Neuronal stem cell (in vitro differentiated cells): ENCODE measurements at regions not wholly inside any gene's neighbourhood (a gene's known extent, or its start where the extent isn't known, plus 50 kb on each side); places are given as distances from the start of the nearest gene placed in this dataset.

Experiments
- DNase-seq: peaks from one replicate; pipeline ENCODE4 v3.0.0-alpha.2; 2013; ENCODE audit warnings: low spot score
- H2AFZ ChIP-seq: one replicate; pipeline ENCODE4 v1.6.1; 2013; ENCODE audit warnings: mild to moderate bottlenecking, low read length, inconsistent platforms
- H2AK5ac ChIP-seq: 2 replicates; pipeline ENCODE4 v1.6.1; 2013; ENCODE audit warnings: low read depth, mild to moderate bottlenecking, inconsistent platforms, low read length, moderate library complexity, mixed read lengths
- H2BK120ac ChIP-seq: 2 replicates; pipeline ENCODE4 v1.6.1; 2013; ENCODE audit warnings: low read depth, mild to moderate bottlenecking, inconsistent platforms, low read length, moderate library complexity, mixed read lengths
- H2BK12ac ChIP-seq: one replicate; pipeline ENCODE4 v1.6.1; 2013; ENCODE audit warnings: low read length, inconsistent platforms
- H2BK15ac ChIP-seq: 2 replicates; pipeline ENCODE4 v1.6.1; 2013; ENCODE audit warnings: mild to moderate bottlenecking, low read length, inconsistent platforms, mixed read lengths
- H2BK5ac ChIP-seq: one replicate; pipeline ENCODE4 v1.6.1; 2013; ENCODE audit warnings: inconsistent platforms, mild to moderate bottlenecking, low read length, moderate library complexity
- H3K14ac ChIP-seq: one replicate; pipeline ENCODE4 v1.6.1; 2013; ENCODE audit warnings: low read length, inconsistent platforms
- H3K18ac ChIP-seq: 2 replicates; pipeline ENCODE4 v1.6.1; 2013; ENCODE audit warnings: low read length, inconsistent platforms
- H3K23ac ChIP-seq: 2 replicates; pipeline ENCODE4 v1.6.1; 2013; ENCODE audit warnings: low read depth, mild to moderate bottlenecking, mixed read lengths, low read length, inconsistent platforms; ENCODE audit not compliant: poor library complexity
- H3K27ac ChIP-seq: replicated peaks from 3 replicates; pipeline ENCODE4 v1.5.1; 2013; ENCODE audit warnings: low read length, inconsistent platforms
- H3K27me3 ChIP-seq, 3 experiments: 2 replicates each; pipeline ENCODE4 v1.6.1; 2013; ENCODE audit warnings: low read length in 3 of 3, mild to moderate bottlenecking in 2 of 3, inconsistent platforms in 1 of 3, low read depth in 1 of 3, mixed read lengths in 1 of 3, moderate library complexity in 1 of 3; ENCODE audit not compliant: control insufficient read depth in 3 of 3, insufficient read depth in 3 of 3
- H3K36me3 ChIP-seq, 2 donors: replicated peaks in 1 of 2; 2 replicates each; pipeline ENCODE4 v1.6.1; 2013; ENCODE audit warnings: low read length in 2 of 2; ENCODE audit not compliant: control insufficient read depth in 2 of 2, insufficient read depth in 2 of 2
- H3K4ac ChIP-seq: 2 replicates; pipeline ENCODE4 v1.6.1; 2013; ENCODE audit warnings: inconsistent platforms, mild to moderate bottlenecking, low read length, moderate library complexity
- H3K4me1 ChIP-seq, 2 donors: 1 replicate in 1 of 2; 2 replicates in 1 of 2; pipeline ENCODE4 v1.6.1; 2013; ENCODE audit warnings: low read length in 2 of 2, low read depth in 1 of 2; ENCODE audit not compliant: control insufficient read depth in 2 of 2, insufficient read depth in 1 of 2
- H3K4me2 ChIP-seq: one replicate; pipeline ENCODE4 v1.6.1; 2013; ENCODE audit warnings: mild to moderate bottlenecking, low read length, inconsistent platforms; ENCODE audit not compliant: insufficient read depth, poor library complexity, severe bottlenecking
- H3K4me3 ChIP-seq, 2 donors: 2 replicates each; pipeline ENCODE4 v1.5.1; 2013; ENCODE audit warnings: low read length in 2 of 2, mild to moderate bottlenecking in 2 of 2, inconsistent platforms in 1 of 2, moderate library complexity in 1 of 2
- H3K79me1 ChIP-seq: one replicate; pipeline ENCODE4 v1.6.1; 2013; ENCODE audit warnings: low read depth, mild to moderate bottlenecking, inconsistent platforms, low read length, moderate library complexity
- H3K9ac ChIP-seq: one replicate; pipeline ENCODE4 v1.6.1; 2013; ENCODE audit warnings: mild to moderate bottlenecking, low read depth, low read length, inconsistent platforms; ENCODE audit not compliant: poor library complexity
- H3K9me3 ChIP-seq, 2 donors: replicated peaks in 1 of 2; 2 replicates each; pipeline versions ENCODE3 to v1.6.1; 2013; ENCODE audit warnings: low read length in 2 of 2, mild to moderate bottlenecking in 2 of 2, inconsistent platforms in 1 of 2, low read depth in 1 of 2, mixed read lengths in 1 of 2, moderate library complexity in 1 of 2; ENCODE audit not compliant: control insufficient read depth in 2 of 2, insufficient read depth in 1 of 2
- H4K8ac ChIP-seq: one replicate; pipeline ENCODE4 v1.6.1; 2013; ENCODE audit warnings: low read depth, mild to moderate bottlenecking, inconsistent platforms, low read length, moderate library complexity
- H4K91ac ChIP-seq: one replicate; pipeline ENCODE4 v1.6.1; 2013; ENCODE audit warnings: low read length, low read depth, mild to moderate bottlenecking, inconsistent platforms; ENCODE audit not compliant: poor library complexity
- WGBS, 2 donors: extraction: QIAGEN DNeasy Blood & Tissue Kit; methylation state at CpG; one replicate each; pipeline ENCODE4 v1.1.7; 2013; ENCODE audit warnings: missing lambda C conversion rate in 2 of 2, mixed read lengths in 1 of 2; ENCODE audit not compliant: insufficient read length in 2 of 2, insufficient replicate concordance in 1 of 2; ENCODE audit errors: extremely low coverage in 2 of 2; 5-methylcytosine and 5-hydroxymethylcytosine counted together

- no peak for DNase-seq
- Histone ChIP-seq H3K9ac (no peak overlapping the region), H2AFZ (no peak overlapping the region), H3K9me3 (peaks cover 0 to 50% of the 10 kb centered on the region in 2 donors), H3K36me3 (no peaks in the 10 kb centered on the region), H3K4me1 (no peaks in the 10 kb centered on the region), H4K8ac (no peak overlapping the region), H2BK12ac (no peak overlapping the region), H2BK5ac (no peak overlapping the region), H3K4ac (no peak overlapping the region), H2BK120ac (no peak overlapping the region), H3K27ac (no peak overlapping the region), H3K4me3 (no peak overlapping the region), H3K27me3 (no peaks in the 10 kb centered on the region), H2BK15ac (no peak overlapping the region), H3K4me2 (no peak overlapping the region), H3K79me1 (no peaks in the 10 kb centered on the region), H3K18ac (no peak overlapping the region), H2AK5ac (no peak overlapping the region), H3K23ac (no peak overlapping the region), H3K14ac (no peak overlapping the region), H4K91ac (no peak overlapping the region)
- WGBS, 2 donors: no CpG with 5 or more reads among the region's 35 CpGs
Observed at GRCh38 chr12:38162708-38163441, 153.7 kb upstream of the ALG10B start.

GRCh38 chr12:38163442-38163801 is 153.2 kb upstream of the ALG10B start:
- no peak overlapping the region for H4K8ac ChIP-seq
- no peak overlapping the region for H2BK120ac ChIP-seq
- no peaks in the 10 kb centered on the region for H3K36me3 ChIP-seq
- no peak overlapping the region for H4K91ac ChIP-seq
- H3K9ac ChIP-seq: no peak overlapping the region
- H3K79me1 ChIP-seq: no peaks in the 10 kb centered on the region
- H3K4me2 ChIP-seq: no peak overlapping the region
- no peaks in the 10 kb centered on the region for H3K27me3 ChIP-seq
- DNase-seq: no peak
- H3K18ac ChIP-seq: no peak overlapping the region
- H3K9me3 ChIP-seq: peaks cover 0 to 44% of the 10 kb centered on the region in 2 donors
- no peaks in the 10 kb centered on the region for H3K4me1 ChIP-seq
- H3K27ac ChIP-seq: no peak overlapping the region
- H2AFZ ChIP-seq: no peak overlapping the region
- H3K14ac ChIP-seq: no peak overlapping the region
- no peak overlapping the region for H2AK5ac ChIP-seq
- H3K4ac ChIP-seq: no peak overlapping the region
- H2BK15ac ChIP-seq: no peak overlapping the region
- H3K23ac ChIP-seq: no peak overlapping the region
- H3K4me3 ChIP-seq: no peak overlapping the region
- no peak overlapping the region for H2BK5ac ChIP-seq
- no peak overlapping the region for H2BK12ac ChIP-seq
- WGBS, 2 donors: no CpG with 5 or more reads among the region's 28 CpGs

- H4K8ac ChIP-seq: no peak overlapping the region
- no peak overlapping the region for H4K91ac ChIP-seq
- no peaks in the 10 kb centered on the region for H3K36me3 ChIP-seq
- H3K4me2 ChIP-seq: no peak overlapping the region
- no peak overlapping the region for H3K4ac ChIP-seq
- H2AFZ ChIP-seq: no peak overlapping the region
- no peak overlapping the region for H3K27ac ChIP-seq
- no peak overlapping the region for H2AK5ac ChIP-seq
- no peak overlapping the region for H3K23ac ChIP-seq
- no CpG with 5 or more reads among the region's 2 CpGs for whole genome bisulfite sequencing, 2 donors
- H3K79me1 ChIP-seq: no peaks in the 10 kb centered on the region
- H3K4me1 ChIP-seq: no peaks in the 10 kb centered on the region
- DNase-seq: no peak
- H3K27me3 ChIP-seq: no peaks in the 10 kb centered on the region
- no peak overlapping the region for H2BK120ac ChIP-seq
- H3K4me3 ChIP-seq: no peak overlapping the region
- no peak overlapping the region for H3K18ac ChIP-seq
- peaks cover 0 to 26% of the 10 kb centered on the region in 2 donors for H3K9me3 ChIP-seq
- no peak overlapping the region for H2BK15ac ChIP-seq
- no peak overlapping the region for H2BK5ac ChIP-seq
- H3K14ac ChIP-seq: no peak overlapping the region
- no peak overlapping the region for H2BK12ac ChIP-seq
- peak overlapping the region; percentile 44 for H3K9ac ChIP-seq
Observed at GRCh38 chr12:38166225-38166624, 150.3 kb upstream of the ALG10B start.

GRCh38 chr12:38175538-38175937 is 141.0 kb upstream of the ALG10B start:
- Histone ChIP-seq H3K9ac (no peak overlapping the region), H3K4me1 (no peaks in the 10 kb centered on the region), H4K8ac (no peak overlapping the region), H3K14ac (no peak overlapping the region), H4K91ac (no peak overlapping the region), H3K4me3 (no peak overlapping the region), H2AK5ac (no peak overlapping the region), H3K27ac (no peak overlapping the region), H2BK5ac (no peak overlapping the region), H3K36me3 (no peaks in the 10 kb centered on the region), H2BK15ac (no peak overlapping the region), H3K4me2 (no peak overlapping the region), H2AFZ (no peak overlapping the region), H3K79me1 (no peaks in the 10 kb centered on the region), H3K27me3 (no peaks in the 10 kb centered on the region), H2BK12ac (no peak overlapping the region), H3K18ac (no peak overlapping the region), H2BK120ac (no peak overlapping the region), H3K4ac (no peak overlapping the region), H3K23ac (no peak overlapping the region), H3K9me3 (peaks cover 0 to 13% of the 10 kb centered on the region in 2 donors)
- WGBS, 2 donors: no CpG with 5 or more reads among the region's 4 CpGs
- DNase-seq: no peak
